Lower leg skin (tissue), 3 donors: ENCODE measurements at regions not wholly inside any gene's neighbourhood (a gene's known extent, or its start where the extent isn't known, plus 50 kb on each side); places are given as distances from the start of the nearest gene placed in this dataset.

Source experiments
- POLR2A ChIP-seq, 2 donors: fragments of 450-650 bp; IDR thresholded peaks; one replicate each; pipeline ENCODE4 v1.6.1; 2016 to 2017; ENCODE audit warnings: antibody characterized with exemption in 2 of 2, mild to moderate bottlenecking in 1 of 2, moderate library complexity in 1 of 2
- TF ChIP-seq, protein P1 (sequence below), 3 donors: fragments of 450-650 bp; IDR thresholded peaks; one replicate each; pipeline ENCODE4 v1.5.1; 2016; ENCODE audit warnings: antibody characterized with exemption in 3 of 3, mild to moderate bottlenecking in 3 of 3, moderate library complexity in 2 of 3

DNA sequence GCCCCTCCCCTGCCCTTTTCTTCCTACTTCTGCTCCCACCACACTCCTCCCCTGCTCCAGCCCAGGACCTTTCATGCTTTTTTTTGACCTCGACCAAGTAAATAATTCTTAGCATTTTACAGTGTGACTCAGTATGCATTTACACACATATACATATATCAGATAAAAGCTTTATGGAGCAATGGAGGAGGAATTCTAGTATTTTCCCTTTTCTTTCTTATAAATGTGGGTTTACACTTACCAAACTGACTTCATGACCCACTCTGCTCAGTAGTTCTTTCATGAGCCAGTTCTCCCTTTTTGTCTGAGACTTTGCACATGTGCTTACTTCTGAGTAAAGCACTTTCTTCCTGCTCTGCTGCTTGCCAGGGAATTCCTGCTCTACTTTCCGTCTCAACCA is 111.8 kb upstream of the H2AZ1 start:
- TF ChIP-seq, protein P1, sequence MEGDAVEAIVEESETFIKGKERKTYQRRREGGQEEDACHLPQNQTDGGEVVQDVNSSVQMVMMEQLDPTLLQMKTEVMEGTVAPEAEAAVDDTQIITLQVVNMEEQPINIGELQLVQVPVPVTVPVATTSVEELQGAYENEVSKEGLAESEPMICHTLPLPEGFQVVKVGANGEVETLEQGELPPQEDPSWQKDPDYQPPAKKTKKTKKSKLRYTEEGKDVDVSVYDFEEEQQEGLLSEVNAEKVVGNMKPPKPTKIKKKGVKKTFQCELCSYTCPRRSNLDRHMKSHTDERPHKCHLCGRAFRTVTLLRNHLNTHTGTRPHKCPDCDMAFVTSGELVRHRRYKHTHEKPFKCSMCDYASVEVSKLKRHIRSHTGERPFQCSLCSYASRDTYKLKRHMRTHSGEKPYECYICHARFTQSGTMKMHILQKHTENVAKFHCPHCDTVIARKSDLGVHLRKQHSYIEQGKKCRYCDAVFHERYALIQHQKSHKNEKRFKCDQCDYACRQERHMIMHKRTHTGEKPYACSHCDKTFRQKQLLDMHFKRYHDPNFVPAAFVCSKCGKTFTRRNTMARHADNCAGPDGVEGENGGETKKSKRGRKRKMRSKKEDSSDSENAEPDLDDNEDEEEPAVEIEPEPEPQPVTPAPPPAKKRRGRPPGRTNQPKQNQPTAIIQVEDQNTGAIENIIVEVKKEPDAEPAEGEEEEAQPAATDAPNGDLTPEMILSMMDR (IDR thresholded peaks at IDR 0.05), result no peak
- TF ChIP-seq POLR2A (IDR thresholded peaks at IDR 0.05), result no peak
